Natural killer cell (primary cell): ENCODE measurements at regions not wholly inside any gene's neighbourhood (a gene's known extent, or its start where the extent isn't known, plus 50 kb on each side); places are given as distances from the start of the nearest gene placed in this dataset.

Experiments used
- ATAC-seq, 3 donors: fragments of 150-1000 bp in 2 of 3; fragments of 200-7000 bp in 1 of 3; cut with Tn5 transposase; 1 replicate in 1 of 3; 2 replicates in 2 of 3; pipeline ENCODE4 v1.10.0; 2021; ENCODE audit warnings: mild to moderate bottlenecking in 2 of 3, moderate library complexity in 2 of 3
- DNase-seq, 2 donors: peaks; one replicate each; pipeline versions ENCODE4 v3.0.0 to v3.0.0-alpha.2; 2013 to 2021; ENCODE audit warnings: mixed read lengths in 1 of 2
- H3K27ac ChIP-seq: one replicate; pipeline ENCODE4 v1.5.1; 2013; ENCODE audit warnings: mild to moderate bottlenecking, low read length
- H3K27me3 ChIP-seq: one replicate; pipeline ENCODE4 v1.6.1; 2013; ENCODE audit warnings: low read length; ENCODE audit not compliant: control insufficient read depth, insufficient read depth
- H3K36me3 ChIP-seq: one replicate; pipeline ENCODE4 v1.6.1; 2013; ENCODE audit warnings: low read length; ENCODE audit not compliant: control insufficient read depth, insufficient read depth
- H3K4me1 ChIP-seq: one replicate; pipeline ENCODE4 v1.6.1; 2013; ENCODE audit warnings: low read length; ENCODE audit not compliant: control insufficient read depth, insufficient read depth
- H3K4me3 ChIP-seq: one replicate; pipeline ENCODE4 v1.5.1; 2013; ENCODE audit warnings: low read length
- H3K9me3 ChIP-seq: one replicate; pipeline ENCODE4 v1.6.1; 2013; ENCODE audit warnings: low read length; ENCODE audit not compliant: control insufficient read depth, insufficient read depth
- H3K27ac Mint-ChIP-seq, 2 donors: one replicate each; pipeline ENCODE4 v1.8.0; 2022; ENCODE audit warnings: mild to moderate bottlenecking in 2 of 2, mixed read lengths in 2 of 2, moderate library complexity in 1 of 2
- H3K27me3 Mint-ChIP-seq, 2 donors: one replicate each; pipeline ENCODE4 v1.8.0; 2022; ENCODE audit warnings: low read depth in 2 of 2, mixed read lengths in 2 of 2
- H3K36me3 Mint-ChIP-seq: one replicate; pipeline ENCODE4 v1.8.0; 2022; ENCODE audit warnings: mixed read lengths
- H3K4me1 Mint-ChIP-seq, 2 donors: one replicate each; pipeline ENCODE4 v1.8.0; 2022; ENCODE audit warnings: mixed read lengths in 2 of 2
- H3K4me3 Mint-ChIP-seq: one replicate; pipeline ENCODE4 v1.8.0; 2022; ENCODE audit warnings: mild to moderate bottlenecking, moderate library complexity, mixed read lengths
- H3K9me3 Mint-ChIP-seq, 2 donors: one replicate each; pipeline ENCODE4 v1.8.0; 2022; ENCODE audit warnings: mixed read lengths in 2 of 2
- CTCF ChIP-seq: fragments of 200-600 bp; IDR thresholded peaks from one replicate; pipeline ENCODE4 v1.8.0; 2022; ENCODE audit warnings: antibody characterized with exemption
- WGBS: methylation state at CpG from one replicate; pipeline ENCODE4 v1.1.7; 2013; ENCODE audit warnings: missing lambda C conversion rate; ENCODE audit not compliant: insufficient coverage; 5-methylcytosine and 5-hydroxymethylcytosine counted together
- intact Hi-C: fragments of 100-400 bp; cut with micrococcal nuclease; formaldehyde crosslinking; loops from one replicate; pipeline ENCODE4 v1.14.2; 2022

- no peak for TF ChIP-seq CTCF
- DNase-seq (no peak), ATAC-seq (no peak)
- Histone ChIP-seq H3K36me3 (no peaks in the 10 kb centered on the region), H3K4me1 (no peaks in the 10 kb centered on the region), H3K27me3 (no peaks in the 10 kb centered on the region), H3K4me3 (no peak overlapping the region), H3K9me3 (peaks cover 6% of the 10 kb centered on the region), H3K27ac (no peak overlapping the region)
- peaks cover 25% of the 10 kb centered on the region for H3K36me3 Mint-ChIP-seq
- H3K9me3 Mint-ChIP-seq: peaks cover 36 to 37% of the 10 kb centered on the region in 2 donors
- intact Hi-C loops: no loop called here
- no peaks in the 10 kb centered on the region for H3K27me3 Mint-ChIP-seq
- H3K4me3 Mint-ChIP-seq: no peak overlapping the region
- H3K27ac Mint-ChIP-seq: no peak overlapping the region
- no peaks in the 10 kb centered on the region for H3K4me1 Mint-ChIP-seq
Observed at GRCh38 chr4:18917689-18918088, 896.1 kb upstream of the LCORL start.

- Mint-ChIP-seq H3K27ac (no peak overlapping the region), H3K27me3 (no peaks in the 10 kb centered on the region), H3K4me1 (no peaks in the 10 kb centered on the region), H3K36me3 (peaks cover 18% of the 10 kb centered on the region), H3K9me3 (peaks cover 26 to 35% of the 10 kb centered on the region in 2 donors), H3K4me3 (no peak overlapping the region)
- no peak for TF ChIP-seq CTCF
- Histone ChIP-seq H3K27ac (no peak overlapping the region), H3K27me3 (no peaks in the 10 kb centered on the region), H3K4me1 (no peaks in the 10 kb centered on the region), H3K4me3 (no peak overlapping the region), H3K36me3 (no peaks in the 10 kb centered on the region), H3K9me3 (peaks cover 10% of the 10 kb centered on the region)
- intact Hi-C loops: no loop called here
- no peak for ATAC-seq
- WGBS: 64% methylated on average over 1 of the region's 1 CpG
- DNase-seq: no peak
Observed at GRCh38 chr4:18914182-18914581, 892.6 kb upstream of the LCORL start.

GRCh38 chr4:18894928-18895327 lies 873.4 kb upstream of the LCORL start:
- 90% methylated on average over 2 of the region's 2 CpGs for WGBS
- no peak for ATAC-seq
- no peak overlapping the region for H3K4me3 ChIP-seq
- no peak overlapping the region for H3K27ac ChIP-seq
- H3K9me3 ChIP-seq: no peaks in the 10 kb centered on the region
- Mint-ChIP-seq H3K36me3 (peaks cover 8% of the 10 kb centered on the region), H3K4me3 (no peak overlapping the region), H3K4me1 (no peaks in the 10 kb centered on the region), H3K9me3 (peaks cover 11 to 17% of the 10 kb centered on the region in 2 donors), H3K27ac (no peak overlapping the region), H3K27me3 (no peaks in the 10 kb centered on the region)
- DNase-seq: no peak
- no peaks in the 10 kb centered on the region for H3K4me1 ChIP-seq
- no peaks in the 10 kb centered on the region for H3K27me3 ChIP-seq
- intact Hi-C loops: no loop called here
- no peak for TF ChIP-seq CTCF
- H3K36me3 ChIP-seq: no peaks in the 10 kb centered on the region

- peaks cover 8% of the 10 kb centered on the region for H3K36me3 Mint-ChIP-seq
- H3K27me3 Mint-ChIP-seq: no peaks in the 10 kb centered on the region
- Histone ChIP-seq H3K4me3 (no peak overlapping the region), H3K27me3 (no peaks in the 10 kb centered on the region), H3K4me1 (no peaks in the 10 kb centered on the region), H3K36me3 (no peaks in the 10 kb centered on the region), H3K27ac (no peak overlapping the region), H3K9me3 (peaks cover 2% of the 10 kb centered on the region)
- peaks cover 12 to 16% of the 10 kb centered on the region in 2 donors for H3K9me3 Mint-ChIP-seq
- no peak for DNase-seq
- no peak overlapping the region for H3K27ac Mint-ChIP-seq
- H3K4me3 Mint-ChIP-seq: no peak overlapping the region
- TF ChIP-seq CTCF: no peak
- H3K4me1 Mint-ChIP-seq: no peaks in the 10 kb centered on the region
- WGBS: 87% methylated on average over 3 of the region's 3 CpGs
- intact Hi-C loops: no loop called here
- ATAC-seq: no peak
Observed at GRCh38 chr4:18882468-18882867, 860.9 kb upstream of the LCORL start.
